NCI-H524 (cell line): ENCODE measurements at regions not wholly inside any gene's neighbourhood (a gene's known extent, or its start where the extent isn't known, plus 50 kb on each side); places are given as distances from the start of the nearest gene placed in this dataset.
"Not testable (repeated sequence)": the region's sequence is repeated elsewhere in the genome, so short reads cannot be mapped to it uniquely, and the experiment has no call there.

Experiments
- DNase-seq, 2 experiments: peaks; one replicate each; lab custom pipeline; 2025; lab: John Stamatoyannopoulos, UW

DNA sequence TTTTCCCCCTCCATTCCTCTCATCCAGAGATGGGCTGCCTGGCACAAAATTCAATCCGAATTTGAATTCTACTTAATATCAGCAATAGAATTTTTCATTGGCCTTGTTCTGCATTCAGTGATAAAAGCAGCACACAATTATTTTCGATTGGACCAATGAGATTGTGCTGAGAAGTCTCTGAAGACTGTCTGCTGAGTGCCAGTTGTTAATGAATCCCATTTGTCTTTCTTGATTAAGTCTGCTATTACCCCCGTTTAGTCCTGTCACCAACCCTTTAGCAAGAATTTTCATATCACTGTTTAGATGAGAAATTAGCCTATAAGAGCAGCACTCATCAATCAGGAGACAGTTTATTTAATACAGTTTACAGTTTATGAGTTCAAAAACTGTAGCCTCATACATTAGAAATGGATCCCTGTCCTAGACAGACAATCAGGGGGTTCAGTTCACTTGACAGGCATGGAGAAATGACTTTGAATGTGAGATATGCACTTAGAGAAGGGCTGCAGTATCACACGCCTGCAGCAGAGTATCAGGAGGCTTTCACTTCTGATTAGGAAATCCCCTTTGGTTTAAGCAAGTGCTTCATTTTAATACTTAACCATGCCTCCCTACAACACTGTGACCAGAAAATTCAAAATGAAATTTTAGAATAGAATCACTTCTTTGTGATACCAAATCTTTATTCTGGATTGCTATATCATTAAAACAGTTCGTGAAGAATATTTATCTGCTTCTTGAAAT lies 304.7 kb upstream of the PTBP2 start:
- no peak for DNase-seq

DNA sequence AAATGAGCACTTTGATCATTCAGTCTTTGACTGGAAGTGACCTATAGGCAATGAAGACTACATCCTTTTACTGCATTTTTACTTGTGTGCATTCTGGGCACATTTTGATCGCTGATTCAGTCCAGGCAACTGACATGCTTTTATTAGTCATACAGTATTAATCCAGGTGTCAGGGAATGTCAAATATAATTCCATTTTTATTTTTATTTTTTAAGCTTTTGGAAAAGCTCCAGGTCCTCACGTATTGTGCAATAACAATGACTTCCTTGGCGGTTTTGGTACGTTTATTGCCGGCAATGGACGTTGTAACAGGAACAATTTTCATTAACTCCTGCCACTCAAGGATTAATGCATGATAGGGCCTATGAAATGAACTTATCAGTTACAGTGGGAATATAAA lies 302.6 kb upstream of the PTBP2 start:
- DNase-seq = no peak

DNA sequence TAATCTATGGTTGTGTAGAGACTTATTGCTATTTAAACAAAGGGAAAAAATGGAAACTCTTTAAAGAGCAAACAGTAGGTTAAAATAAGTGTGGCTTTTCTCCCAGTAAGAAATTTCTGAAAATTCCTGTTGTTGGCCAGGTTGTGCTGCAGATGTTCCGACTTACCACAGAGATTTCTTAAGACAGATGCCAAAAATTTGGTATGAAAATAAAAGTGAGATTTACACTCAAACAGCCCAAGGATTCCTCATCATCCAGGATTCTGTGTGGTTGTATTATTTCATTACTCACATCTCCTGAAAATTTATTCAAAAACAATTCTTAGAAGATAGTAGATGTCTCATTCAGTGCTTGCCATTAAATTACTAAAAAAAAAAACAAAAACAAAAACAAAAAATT lies 296.7 kb upstream of the PTBP2 start:
- no peak for DNase-seq

DNA sequence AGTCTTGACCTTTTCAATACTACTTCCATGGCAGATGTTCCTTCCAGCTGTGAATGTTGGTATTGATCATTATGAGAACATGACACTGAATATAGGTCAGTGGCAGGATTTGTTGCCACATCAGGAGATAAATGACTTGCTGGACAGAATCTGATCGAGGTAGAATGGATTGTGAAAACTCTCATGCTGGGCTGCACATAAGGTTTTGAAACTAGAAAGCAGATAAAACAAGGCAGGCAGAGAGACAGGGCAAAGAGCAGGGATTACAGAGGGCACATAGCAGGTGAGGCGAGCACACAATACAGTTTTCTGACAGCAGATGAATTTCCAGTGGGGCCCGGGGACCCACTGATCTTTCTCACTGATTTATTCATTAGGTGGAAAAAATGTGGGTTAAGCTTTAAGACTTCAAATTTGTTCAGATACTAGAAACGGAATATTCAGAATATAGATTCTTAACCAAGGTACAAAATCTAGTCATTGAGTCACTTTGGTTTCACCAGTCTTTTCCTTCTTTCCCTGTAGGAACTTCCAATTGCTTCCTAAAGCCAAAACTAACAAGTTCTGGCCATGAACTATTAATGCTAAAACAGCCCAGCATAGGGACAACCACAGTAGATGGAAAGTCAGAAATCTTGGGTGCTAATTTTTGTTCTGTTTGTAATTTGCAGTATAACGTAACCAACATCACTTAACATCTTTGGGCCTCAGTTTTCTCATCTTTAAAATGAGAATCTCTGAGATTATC lies 296.0 kb upstream of the PTBP2 start:
- DNase-seq = no peak

DNA sequence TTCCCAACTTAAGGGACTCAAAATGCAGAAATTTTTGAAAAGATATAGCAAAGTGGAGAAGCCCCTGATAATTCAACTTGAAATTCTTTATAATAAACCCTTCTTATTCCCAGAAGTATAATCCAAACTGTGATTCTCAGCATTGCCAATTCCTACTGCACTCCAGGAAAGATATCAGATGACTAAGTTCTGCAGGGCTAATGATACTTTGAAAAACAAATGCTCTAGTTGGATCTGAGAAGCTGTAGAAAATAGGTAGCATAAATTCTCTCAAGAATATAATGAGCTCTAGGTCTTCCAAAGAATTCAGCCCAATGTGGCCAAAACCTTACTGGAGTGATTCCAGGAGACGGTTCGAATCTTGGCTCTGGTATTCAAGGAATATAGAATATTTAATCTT lies 294.0 kb upstream of the PTBP2 start:
- DNase-seq = no peak

DNA sequence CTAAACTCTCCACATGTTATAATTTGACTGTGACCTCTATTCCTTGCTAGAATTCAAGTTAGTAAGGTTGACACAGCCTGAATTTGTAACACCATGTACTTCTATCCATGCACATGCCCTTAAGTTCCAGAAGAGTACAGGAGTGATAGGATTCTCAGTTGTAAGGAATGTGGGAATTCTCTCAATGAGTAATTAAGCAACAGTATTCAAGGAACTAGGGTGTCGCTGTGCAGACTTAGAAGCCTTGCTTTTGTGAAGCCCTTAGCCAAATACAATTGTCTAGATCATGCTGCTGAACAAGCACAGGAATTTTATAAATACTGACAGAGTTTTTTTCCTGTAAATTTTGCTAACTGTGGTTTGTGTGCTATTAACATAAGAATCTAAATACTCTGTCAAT lies 276.3 kb upstream of the PTBP2 start:
- DNase-seq = no peak

DNA sequence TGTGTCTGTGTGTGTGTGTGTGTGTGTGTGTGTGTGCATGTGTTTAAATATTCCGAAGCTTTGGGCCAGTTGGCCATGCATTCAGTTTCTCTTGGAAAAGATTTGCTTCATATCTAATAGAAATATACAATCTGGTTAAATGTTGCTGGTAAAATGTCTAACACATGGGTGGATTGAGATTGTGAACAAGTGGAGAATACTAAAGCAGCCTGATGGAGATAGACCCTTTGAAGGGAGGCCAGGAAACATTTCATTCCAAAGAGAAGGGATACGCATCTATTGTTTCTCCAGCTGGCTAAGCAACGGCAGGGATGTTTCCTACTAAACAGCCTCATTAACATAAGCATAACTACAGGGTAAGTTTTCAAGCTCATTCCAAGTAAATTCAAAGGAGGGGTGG lies 257.5 kb upstream of the PTBP2 start:
- no peak for DNase-seq

DNA sequence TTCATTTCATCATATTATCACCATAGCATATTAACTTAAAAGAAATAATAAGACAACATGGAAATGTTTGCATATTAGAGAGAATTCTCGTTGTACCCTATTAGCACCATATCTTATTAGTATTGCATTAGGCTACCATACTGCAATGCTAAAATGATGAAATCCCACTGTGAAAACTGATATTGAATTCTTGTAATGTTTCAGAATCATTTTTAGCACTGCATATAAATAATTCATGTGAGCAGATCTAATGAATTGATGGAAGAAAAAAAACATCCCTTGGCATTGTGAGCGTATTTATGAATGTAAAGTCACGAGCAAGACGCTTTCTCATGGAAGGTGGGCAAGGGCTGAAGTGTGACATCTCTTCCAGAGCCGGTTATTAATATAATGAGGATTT lies 257.1 kb upstream of the PTBP2 start:
- DNase-seq = no peak

DNA sequence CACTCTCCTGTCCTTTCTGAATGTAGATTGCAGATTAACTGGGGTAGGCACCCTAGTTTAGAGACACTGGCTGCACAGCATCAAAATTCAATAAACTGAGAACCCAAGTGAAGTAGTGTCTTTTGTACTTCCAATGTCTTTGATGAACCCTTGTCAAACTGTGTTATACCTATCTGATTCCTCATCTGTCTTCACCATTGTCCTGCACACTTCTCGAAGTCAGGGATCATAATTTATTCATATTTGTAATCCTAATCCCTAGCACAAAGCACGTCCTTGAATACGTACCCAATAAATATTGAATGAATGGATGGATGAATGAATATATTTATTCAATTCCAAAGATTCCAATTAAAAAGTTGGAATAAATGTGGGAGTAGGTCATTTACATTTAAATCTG lies 256.6 kb upstream of the PTBP2 start:
- no peak for DNase-seq

DNA sequence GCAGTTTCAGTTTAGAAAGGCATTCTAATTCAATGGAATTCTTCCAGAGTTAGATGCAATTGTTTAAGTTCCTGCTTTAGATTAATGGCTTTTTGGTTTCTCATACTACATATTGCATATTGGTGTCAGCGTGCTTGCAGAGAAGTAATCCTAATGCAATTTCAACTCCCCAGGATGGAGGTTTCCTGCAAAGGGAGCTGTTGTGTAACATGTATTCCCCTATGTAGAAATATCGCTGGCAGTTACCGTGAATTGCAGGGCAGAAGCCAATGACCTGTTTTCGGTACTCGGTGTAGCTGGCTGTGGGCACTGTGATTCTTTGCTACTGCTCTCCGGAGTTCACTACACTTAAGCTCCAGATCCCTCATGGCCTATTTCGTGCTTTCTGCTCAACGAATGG lies 256.1 kb upstream of the PTBP2 start:
- no peak for DNase-seq

DNA sequence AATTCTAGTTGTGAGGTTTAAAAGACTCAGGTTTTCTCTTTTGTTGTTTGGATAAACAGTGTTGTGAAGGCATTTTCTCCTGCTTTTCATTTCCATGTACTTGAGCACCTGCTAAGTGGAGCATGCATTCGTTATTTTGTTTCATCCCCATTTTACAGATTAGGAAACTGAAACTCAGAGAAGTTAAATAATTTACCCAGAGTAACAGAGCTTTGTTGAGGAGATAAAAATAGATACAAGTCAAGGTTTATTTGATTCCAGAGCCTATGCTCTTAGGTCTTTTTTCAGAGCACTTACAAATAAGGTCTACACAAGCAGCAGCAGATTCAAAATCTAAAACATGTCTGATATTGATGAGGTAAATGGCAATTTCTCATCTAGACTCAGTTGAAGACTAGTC lies 254.7 kb upstream of the PTBP2 start:
- DNase-seq = no peak

DNA sequence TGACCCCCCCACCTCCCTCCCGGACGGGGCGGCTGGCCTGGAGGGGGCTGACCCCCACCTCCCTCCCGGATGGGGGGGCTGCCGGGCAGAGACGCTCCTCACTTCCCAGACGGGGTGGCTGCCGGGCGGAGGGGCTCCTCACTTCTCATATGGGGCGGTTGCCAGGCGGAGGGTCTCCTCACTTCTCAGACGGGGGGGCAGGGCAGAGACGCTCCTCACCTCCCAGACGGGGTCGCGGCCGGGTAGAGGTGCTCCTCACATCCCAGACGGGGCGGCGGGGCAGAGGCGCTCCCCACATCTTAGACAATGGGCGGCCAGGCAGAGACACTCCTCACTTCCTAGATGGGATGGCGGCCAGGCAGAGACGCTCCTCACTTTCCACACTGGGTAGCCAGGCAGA lies 251.9 kb upstream of the PTBP2 start:
- DNase-seq = not testable (repeated sequence)

DNA sequence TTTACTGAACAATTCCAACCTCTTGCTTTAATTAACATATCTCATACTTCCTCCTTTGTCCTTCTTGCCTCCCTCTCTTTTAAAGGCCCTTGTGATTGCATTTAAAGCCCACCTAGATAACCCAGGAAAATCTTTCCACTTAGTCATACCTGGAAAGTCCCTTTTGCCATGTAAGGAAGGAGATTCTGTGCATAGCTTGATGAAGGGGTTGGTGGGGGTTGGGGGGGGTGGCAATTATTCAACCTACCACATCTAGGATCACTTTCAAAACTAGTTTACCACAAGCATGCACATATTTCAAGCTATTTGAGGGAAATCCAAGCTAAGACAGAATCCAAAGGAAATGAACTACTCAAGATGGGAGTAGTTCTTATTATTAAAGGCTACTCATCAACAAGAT lies 249.1 kb upstream of the PTBP2 start:
- no peak for DNase-seq

DNA sequence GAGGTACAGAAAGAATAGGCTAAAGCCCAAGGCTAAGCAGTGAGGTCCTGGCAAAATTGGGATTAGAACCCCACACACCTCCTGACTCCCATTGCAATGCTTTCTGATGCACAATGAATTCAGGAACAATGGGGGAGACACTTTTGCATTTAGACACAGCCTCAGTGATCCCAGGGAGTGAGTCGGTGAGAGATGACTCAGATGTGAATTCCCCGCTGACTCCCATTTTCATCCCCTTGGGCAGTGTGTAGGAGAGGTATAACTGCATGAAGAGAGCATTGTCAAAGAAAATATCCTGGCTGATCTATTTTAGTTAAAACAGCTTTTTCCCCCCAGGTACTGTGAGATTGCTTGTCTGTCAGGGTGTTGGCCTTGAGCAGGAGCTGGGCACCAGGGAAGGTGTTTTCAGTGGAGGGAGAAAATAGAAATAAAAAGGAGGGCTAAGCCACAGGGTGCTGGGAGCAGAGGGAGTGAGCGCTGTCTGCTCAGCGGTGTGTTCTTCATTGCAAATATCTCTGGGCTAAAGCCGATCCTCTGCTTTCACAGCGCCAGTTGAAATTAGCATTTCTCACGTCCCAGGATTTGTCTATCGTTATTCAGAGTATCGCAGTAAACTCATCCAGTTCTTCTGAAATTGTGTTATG lies 247.7 kb upstream of the PTBP2 start:
- no peak for DNase-seq

DNA sequence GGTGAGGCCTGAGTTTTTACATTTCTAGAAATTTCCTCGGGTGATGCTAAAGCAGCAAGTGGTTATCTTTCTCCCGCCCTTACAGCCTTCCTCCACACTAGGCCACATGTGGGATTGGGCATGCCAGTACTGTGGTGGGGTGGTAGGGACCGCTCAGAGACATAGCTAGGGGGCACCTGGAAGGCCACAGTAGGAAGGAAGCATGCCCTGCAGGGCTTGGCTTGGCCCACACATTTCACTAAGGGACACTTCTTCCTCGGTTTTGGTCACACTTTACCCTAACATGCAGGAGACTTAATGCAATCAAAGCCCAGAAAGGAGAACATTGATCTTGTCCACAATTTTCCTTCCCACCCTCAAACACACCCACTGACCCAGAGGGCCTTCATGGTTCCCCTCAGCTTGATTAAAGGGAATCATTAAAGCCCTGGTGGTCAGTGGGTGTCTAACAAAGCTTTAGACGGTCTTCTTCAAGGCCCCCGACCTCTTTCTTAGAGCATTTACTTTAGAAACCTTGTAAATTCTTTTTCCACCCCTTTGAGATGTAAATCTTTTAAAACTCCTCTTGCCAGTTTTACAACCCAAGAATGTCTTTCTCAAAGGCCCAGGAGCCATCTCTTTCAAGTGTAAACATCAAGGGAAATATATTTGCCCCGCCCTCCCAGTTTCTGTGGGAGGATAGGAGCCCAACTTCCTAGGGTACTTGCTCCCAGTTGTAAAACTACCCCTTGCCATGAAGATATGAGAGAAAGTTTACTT lies 246.4 kb upstream of the PTBP2 start:
- no peak for DNase-seq

DNA sequence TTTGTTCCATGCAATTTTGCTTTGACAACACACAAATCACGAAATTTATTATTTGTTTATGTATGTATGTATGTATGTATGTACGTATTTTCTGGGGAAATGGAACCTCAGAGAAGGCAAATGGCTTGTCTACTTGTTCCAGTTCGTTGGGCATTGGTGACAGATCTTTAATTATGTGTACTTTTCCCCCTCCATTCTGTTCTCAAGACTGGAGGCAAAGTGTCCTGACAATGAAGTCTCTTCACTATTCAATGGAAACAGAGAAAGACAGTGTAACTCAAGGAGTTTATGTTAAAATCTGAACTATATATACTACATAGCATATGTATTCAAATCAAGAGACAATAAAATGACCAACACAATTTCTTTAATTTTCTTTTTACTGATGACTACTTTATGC lies 245.7 kb upstream of the PTBP2 start:
- no peak for DNase-seq

DNA sequence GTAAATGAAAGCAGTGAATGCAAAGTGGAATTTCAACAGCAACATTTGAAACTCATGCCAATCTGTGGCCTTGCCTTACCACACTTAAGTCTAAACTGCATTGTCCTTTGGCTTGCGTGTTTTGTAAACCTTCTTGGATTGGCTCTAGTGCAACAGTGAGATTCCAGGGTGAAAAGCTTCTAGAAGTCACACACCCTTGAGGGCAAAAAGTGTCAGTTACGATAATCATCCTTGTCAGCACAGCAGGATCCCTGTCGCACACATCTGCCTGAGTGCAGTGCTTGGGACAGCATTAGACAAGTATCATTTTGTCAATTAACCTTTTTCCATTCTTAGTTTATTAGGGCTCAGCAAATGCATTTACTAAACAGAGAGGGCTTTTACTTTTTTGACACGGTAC lies 243.4 kb upstream of the PTBP2 start:
- no peak for DNase-seq

DNA sequence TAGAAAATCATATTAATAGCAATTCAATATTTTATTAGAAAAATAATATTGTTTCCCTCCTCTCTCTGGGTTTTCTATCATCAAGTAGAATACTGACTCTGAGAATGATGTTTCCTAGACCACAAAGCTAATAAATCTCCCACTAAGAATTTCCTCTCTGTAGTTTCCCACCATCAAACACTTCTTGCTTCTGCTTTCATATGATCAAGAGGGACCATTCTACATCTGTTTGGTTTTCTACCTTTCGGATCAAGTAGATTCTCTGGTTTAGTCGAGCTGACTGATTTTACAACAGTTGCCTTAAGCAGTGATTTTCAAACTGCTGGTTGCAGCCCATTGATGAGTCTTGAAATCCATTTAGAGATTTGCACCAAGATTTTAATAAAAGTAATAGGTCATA lies 240.2 kb upstream of the PTBP2 start:
- no peak for DNase-seq

DNA sequence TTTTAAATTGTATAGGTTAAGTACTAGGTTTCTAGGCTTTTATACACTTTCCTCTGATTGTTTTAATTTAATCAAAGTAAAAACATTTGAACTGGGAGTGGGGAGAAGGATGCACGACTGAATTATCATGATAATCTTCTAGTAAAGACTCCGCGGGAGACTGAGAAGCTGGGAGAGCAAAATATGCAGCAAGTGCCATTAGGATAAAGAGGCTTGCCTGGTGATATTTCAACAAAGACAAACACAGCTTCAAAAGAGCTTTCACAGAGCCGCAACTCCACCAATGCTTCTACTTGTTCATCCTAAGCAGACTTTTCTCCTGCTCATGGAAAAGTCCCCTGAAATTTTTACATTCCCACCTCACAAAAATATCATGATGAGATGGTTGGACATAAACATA lies 239.0 kb upstream of the PTBP2 start:
- DNase-seq = no peak

DNA sequence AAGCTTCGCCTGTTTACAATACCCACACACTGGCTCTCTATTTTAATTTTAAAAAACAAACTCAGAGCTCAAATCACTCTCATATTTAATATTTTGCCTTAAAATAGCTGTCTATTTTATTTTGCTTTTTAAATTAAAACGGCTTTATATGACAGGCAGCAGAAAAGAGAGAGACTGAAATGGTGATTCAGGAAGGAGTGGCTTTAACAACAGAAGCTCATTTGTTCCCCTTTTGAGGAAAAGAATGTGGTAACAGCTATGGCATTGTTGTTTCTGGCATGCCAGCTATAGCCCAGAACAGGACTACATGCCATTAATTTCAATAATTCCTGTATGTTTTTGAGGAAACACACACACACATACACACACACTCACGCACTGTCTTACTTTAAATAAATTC lies 234.2 kb upstream of the PTBP2 start:
- no peak for DNase-seq

DNA sequence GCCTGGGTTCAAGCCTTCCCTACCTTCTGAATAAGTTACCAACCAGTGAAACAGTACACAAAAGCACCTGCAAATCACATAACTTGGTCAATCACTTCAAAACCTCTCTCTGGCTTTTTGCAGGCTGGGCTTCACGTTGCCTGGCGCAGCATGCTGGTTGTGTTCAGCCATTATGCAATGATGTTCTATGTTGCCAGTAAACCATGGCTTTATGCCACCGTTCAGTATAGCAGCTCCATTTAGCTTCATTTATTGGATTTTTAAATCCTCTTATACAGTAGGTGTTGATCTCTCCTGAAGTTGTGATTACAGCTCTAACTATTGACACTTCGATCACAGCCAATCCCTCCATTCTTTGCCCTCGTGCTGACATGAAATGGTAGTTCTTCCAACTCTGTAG lies 233.6 kb upstream of the PTBP2 start:
- no peak for DNase-seq

DNA sequence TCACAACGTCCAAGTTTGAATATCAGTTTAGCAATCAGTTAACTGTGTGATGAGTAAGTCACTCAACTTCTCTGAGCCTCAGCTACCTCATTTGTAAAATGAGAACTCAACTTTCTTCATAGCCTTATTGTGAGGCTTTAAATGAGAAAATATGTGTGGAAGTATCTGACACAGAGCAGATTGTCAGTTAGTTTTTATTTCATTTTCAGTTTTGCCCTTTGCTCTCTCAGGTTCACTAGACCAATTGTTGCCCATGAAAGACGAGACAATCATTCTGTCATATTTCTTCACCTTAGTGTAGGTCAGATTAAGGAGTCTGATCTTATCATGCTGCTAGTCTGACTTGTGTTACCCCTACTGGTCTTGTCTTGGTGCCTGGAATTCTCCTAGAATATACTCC lies 232.8 kb upstream of the PTBP2 start:
- no peak for DNase-seq

DNA sequence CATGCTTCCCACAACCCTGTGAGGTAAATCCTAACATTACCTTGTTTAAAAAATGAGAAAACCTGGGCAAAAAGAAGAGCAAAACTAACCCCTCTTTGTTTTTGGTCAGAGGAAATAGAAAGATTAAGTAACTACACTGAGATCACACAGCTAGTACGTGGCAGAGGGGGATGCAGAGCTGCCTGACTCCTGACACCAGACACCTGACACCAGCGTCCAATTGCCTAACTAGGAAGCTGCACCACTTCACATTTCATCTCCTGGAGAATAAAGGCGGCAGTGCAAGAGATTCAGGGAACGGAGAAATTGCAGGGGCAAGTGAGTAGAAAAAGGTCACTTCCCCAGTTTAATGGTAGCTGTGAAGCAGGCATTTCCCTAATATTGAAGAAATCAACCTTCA lies 229.3 kb upstream of the PTBP2 start:
- DNase-seq = peak; percentile 75 to 83
